Natural killer cell (primary cell): ENCODE measurements at regions not wholly inside any gene's neighbourhood (a gene's known extent, or its start where the extent isn't known, plus 50 kb on each side); places are given as distances from the start of the nearest gene placed in this dataset.
"Not testable (repeated sequence)": the region's sequence is repeated elsewhere in the genome, so short reads cannot be mapped to it uniquely, and the experiment has no call there.

Experiments used
- ATAC-seq, 3 donors: fragments of 150-1000 bp in 2 of 3; fragments of 200-7000 bp in 1 of 3; cut with Tn5 transposase; 1 replicate in 1 of 3; 2 replicates in 2 of 3; pipeline ENCODE4 v1.10.0; 2021; ENCODE audit warnings: mild to moderate bottlenecking in 2 of 3, moderate library complexity in 2 of 3
- DNase-seq, 2 donors: peaks; one replicate each; pipeline versions ENCODE4 v3.0.0 to v3.0.0-alpha.2; 2013 to 2021; ENCODE audit warnings: mixed read lengths in 1 of 2
- H3K27ac ChIP-seq: one replicate; pipeline ENCODE4 v1.5.1; 2013; ENCODE audit warnings: mild to moderate bottlenecking, low read length
- H3K27me3 ChIP-seq: one replicate; pipeline ENCODE4 v1.6.1; 2013; ENCODE audit warnings: low read length; ENCODE audit not compliant: control insufficient read depth, insufficient read depth
- H3K36me3 ChIP-seq: one replicate; pipeline ENCODE4 v1.6.1; 2013; ENCODE audit warnings: low read length; ENCODE audit not compliant: control insufficient read depth, insufficient read depth
- H3K4me1 ChIP-seq: one replicate; pipeline ENCODE4 v1.6.1; 2013; ENCODE audit warnings: low read length; ENCODE audit not compliant: control insufficient read depth, insufficient read depth
- H3K4me3 ChIP-seq: one replicate; pipeline ENCODE4 v1.5.1; 2013; ENCODE audit warnings: low read length
- H3K9me3 ChIP-seq: one replicate; pipeline ENCODE4 v1.6.1; 2013; ENCODE audit warnings: low read length; ENCODE audit not compliant: control insufficient read depth, insufficient read depth
- H3K27ac Mint-ChIP-seq, 2 donors: one replicate each; pipeline ENCODE4 v1.8.0; 2022; ENCODE audit warnings: mild to moderate bottlenecking in 2 of 2, mixed read lengths in 2 of 2, moderate library complexity in 1 of 2
- H3K27me3 Mint-ChIP-seq, 2 donors: one replicate each; pipeline ENCODE4 v1.8.0; 2022; ENCODE audit warnings: low read depth in 2 of 2, mixed read lengths in 2 of 2
- H3K36me3 Mint-ChIP-seq: one replicate; pipeline ENCODE4 v1.8.0; 2022; ENCODE audit warnings: mixed read lengths
- H3K4me1 Mint-ChIP-seq, 2 donors: one replicate each; pipeline ENCODE4 v1.8.0; 2022; ENCODE audit warnings: mixed read lengths in 2 of 2
- H3K4me3 Mint-ChIP-seq: one replicate; pipeline ENCODE4 v1.8.0; 2022; ENCODE audit warnings: mild to moderate bottlenecking, moderate library complexity, mixed read lengths
- H3K9me3 Mint-ChIP-seq, 2 donors: one replicate each; pipeline ENCODE4 v1.8.0; 2022; ENCODE audit warnings: mixed read lengths in 2 of 2
- CTCF ChIP-seq: fragments of 200-600 bp; IDR thresholded peaks from one replicate; pipeline ENCODE4 v1.8.0; 2022; ENCODE audit warnings: antibody characterized with exemption
- WGBS: methylation state at CpG from one replicate; pipeline ENCODE4 v1.1.7; 2013; ENCODE audit warnings: missing lambda C conversion rate; ENCODE audit not compliant: insufficient coverage; 5-methylcytosine and 5-hydroxymethylcytosine counted together
- intact Hi-C: fragments of 100-400 bp; cut with micrococcal nuclease; formaldehyde crosslinking; loops from one replicate; pipeline ENCODE4 v1.14.2; 2022

GRCh38 chr15:34501131-34501530, 63.5 kb upstream of the GOLGA8A start:
- Mint-ChIP-seq H3K9me3 (no peaks in the 10 kb centered on the region), H3K27me3 (peaks cover 26 to 38% of the 10 kb centered on the region in 2 donors), H3K36me3 (no peaks in the 10 kb centered on the region), H3K4me1 (peaks cover 0 to 4% of the 10 kb centered on the region in 2 donors), H3K27ac (no peak overlapping the region), H3K4me3 (no peak overlapping the region)
- Histone ChIP-seq H3K27ac (no peak overlapping the region), H3K4me1 (no peaks in the 10 kb centered on the region), H3K9me3 (no peaks in the 10 kb centered on the region), H3K4me3 (no peak overlapping the region), H3K36me3 (no peaks in the 10 kb centered on the region), H3K27me3 (no peaks in the 10 kb centered on the region)
- TF ChIP-seq CTCF, result no peak
- ATAC-seq (no peak), DNase-seq (no peak)
- whole genome bisulfite sequencing, result 89% methylated on average over 3 of the region's 4 CpGs
- intact Hi-C loops, result no loop called here

GRCh38 chr15:34496207-34496995, 58.8 kb upstream of the GOLGA8A start:
- H3K4me3 Mint-ChIP-seq, result no peak overlapping the region
- H3K9me3 Mint-ChIP-seq, result peaks cover 3% of the 10 kb centered on the region in 2 donors
- no peaks in the 10 kb centered on the region for H3K9me3 ChIP-seq
- peaks cover 36 to 46% of the 10 kb centered on the region in 2 donors for H3K27me3 Mint-ChIP-seq
- no peak overlapping the region for H3K4me3 ChIP-seq
- H3K27me3 ChIP-seq, result no peaks in the 10 kb centered on the region
- ATAC-seq (no peak), DNase-seq (no peak)
- peaks cover 0 to 4% of the 10 kb centered on the region in 2 donors for H3K4me1 Mint-ChIP-seq
- H3K36me3 Mint-ChIP-seq, result peaks cover 7% of the 10 kb centered on the region
- WGBS, result 16% methylated on average over 21 of the region's 30 CpGs
- no peaks in the 10 kb centered on the region for H3K4me1 ChIP-seq
- no peaks in the 10 kb centered on the region for H3K36me3 ChIP-seq
- intact Hi-C loops, result no loop called here
- no peak for TF ChIP-seq CTCF
- H3K27ac Mint-ChIP-seq, result no peak overlapping the region
- no peak overlapping the region for H3K27ac ChIP-seq

GRCh38 chr15:34495707-34496106, 58.1 kb upstream of the GOLGA8A start:
- H3K9me3 Mint-ChIP-seq, H3K4me1 ChIP-seq, H3K36me3 ChIP-seq, H3K27ac ChIP-seq, H3K27ac Mint-ChIP-seq, H3K4me1 Mint-ChIP-seq, H3K4me3 ChIP-seq, intact Hi-C loops, ATAC-seq, DNase-seq, H3K4me3 Mint-ChIP-seq, H3K27me3 ChIP-seq, H3K9me3 ChIP-seq: not testable (repeated sequence)
- peaks cover 43 to 52% of the 10 kb centered on the region in 2 donors for H3K27me3 Mint-ChIP-seq
- H3K36me3 Mint-ChIP-seq, result peaks cover 13% of the 10 kb centered on the region
- 17% methylated on average over 26 of the region's 26 CpGs for WGBS

GRCh38 chr15:34494084-34494399, 56.4 kb upstream of the GOLGA8A start:
- 7% methylated on average over 19 of the region's 20 CpGs for WGBS
- intact Hi-C loops, result no loop called here

More at GRCh38 chr15:34494084-34494399, 56.4 kb upstream of the GOLGA8A start:
- no peak for TF ChIP-seq CTCF
- Mint-ChIP-seq H3K27me3 (peaks cover 44 to 49% of the 10 kb centered on the region in 2 donors), H3K36me3 (peaks cover 16% of the 10 kb centered on the region), H3K4me3 (no peak overlapping the region), H3K27ac (no peak overlapping the region), H3K4me1 (peaks cover 0 to 4% of the 10 kb centered on the region in 2 donors), H3K9me3 (peaks cover 3% of the 10 kb centered on the region in 2 donors)
- ATAC-seq (no peak), DNase-seq (no peak)
- Histone ChIP-seq H3K27me3 (no peaks in the 10 kb centered on the region), H3K36me3 (no peaks in the 10 kb centered on the region), H3K4me3 (no peak overlapping the region), H3K27ac (no peak overlapping the region), H3K4me1 (no peaks in the 10 kb centered on the region), H3K9me3 (no peaks in the 10 kb centered on the region)
